SK-N-SH (cell line): ENCODE measurements at regions not wholly inside any gene's neighbourhood (a gene's known extent, or its start where the extent isn't known, plus 50 kb on each side); places are given as distances from the start of the nearest gene placed in this dataset.

Experiments
- CTCF ChIA-PET: fragments of 300-600, 350-600 bp; formaldehyde crosslinking; extraction: SDS; loops from one replicate; lab custom pipeline; 2021; lab: Yijun Ruan, JAX
- POLR2A ChIA-PET: fragments of 350-600 bp; sonication (Branson Sonifier 250); formaldehyde crosslinking; extraction: SDS; loops from one replicate; lab custom pipeline; 2020; ENCODE audit warnings: antibody characterized with exemption, inconsistent platforms; lab: Yijun Ruan, JAX
- DNase-seq: peaks from one replicate; pipeline ENCODE4 v3.0.0; 2012
- H2AFZ ChIP-seq: fragments of 200-600 bp; sonication (generic); 2 replicates; pipeline ENCODE4 v1.8.1; 2016; ENCODE audit warnings: antibody characterized with exemption, mild to moderate bottlenecking, low read depth
- H3F3A ChIP-seq: fragments of 200-600 bp; sonication (generic); replicated peaks from 2 replicates; pipeline ENCODE3; 2016; ENCODE audit warnings: antibody characterized with exemption, mild to moderate bottlenecking; ENCODE audit not compliant: insufficient read depth
- H3K27ac ChIP-seq, 2 experiments: fragments of 200-500 bp in 1 of 2; fragments of 200-600 bp in 1 of 2; sonication (Bioruptor generic) in 1 of 2; sonication (generic), shearing (Covaris generic) in 1 of 2; 2 replicates each; pipeline versions ENCODE4 v1.5.1 to v1.6.1; 2014 to 2016; ENCODE audit warnings: low read depth in 2 of 2, inconsistent platforms in 1 of 2, low read length in 1 of 2, mild to moderate bottlenecking in 1 of 2, mixed read lengths in 1 of 2
- H3K27me3 ChIP-seq: fragments of 200-600 bp; sonication (generic), shearing (Covaris generic); 2 replicates; pipeline ENCODE4 v1.6.1; 2016; ENCODE audit warnings: mixed run types; ENCODE audit not compliant: insufficient read depth
- H3K36me3 ChIP-seq, 2 experiments: fragments of 200-500 bp in 1 of 2; fragments of 200-600 bp in 1 of 2; sonication (Bioruptor generic) in 1 of 2; sonication (generic) in 1 of 2; replicated peaks in 1 of 2; 2 replicates each; pipeline versions ENCODE3 to v1.5.1; 2014 to 2016; ENCODE audit warnings: low read length in 1 of 2, mild to moderate bottlenecking in 1 of 2; ENCODE audit not compliant: insufficient read depth in 2 of 2, control insufficient read depth in 1 of 2
- H3K4me1 ChIP-seq, 2 experiments: fragments of 200-500 bp in 1 of 2; fragments of 200-600 bp in 1 of 2; sonication (Bioruptor generic) in 1 of 2; sonication (generic), shearing (Covaris generic) in 1 of 2; 2 replicates each; pipeline versions ENCODE4 v1.5.1 to v1.6.1; 2014 to 2016; ENCODE audit warnings: low read depth in 1 of 2, low read length in 1 of 2, mixed run types in 1 of 2; ENCODE audit not compliant: insufficient read depth in 2 of 2, control insufficient read depth in 1 of 2
- H3K4me2 ChIP-seq: fragments of 200-600 bp; sonication (generic), shearing (Covaris generic); 2 replicates; pipeline ENCODE4 v1.6.1; 2017; ENCODE audit warnings: mixed run types
- H3K4me3 ChIP-seq, 2 experiments: fragments of 200-500 bp in 1 of 2; fragments of 200-600 bp in 1 of 2; sonication (Bioruptor generic) in 1 of 2; sonication (generic), shearing (Covaris generic) in 1 of 2; 2 replicates each; pipeline versions ENCODE4 v1.5.1 to v1.8.1; 2014 to 2016; ENCODE audit warnings: low read depth in 2 of 2, inconsistent platforms in 1 of 2, low read length in 1 of 2, mild to moderate bottlenecking in 1 of 2, mixed read lengths in 1 of 2, moderate library complexity in 1 of 2
- H3K79me2 ChIP-seq: fragments of 200-600 bp; sonication (generic); 2 replicates; pipeline ENCODE4 v1.8.1; 2017; ENCODE audit warnings: mild to moderate bottlenecking; ENCODE audit not compliant: insufficient read depth
- H3K9ac ChIP-seq: fragments of 200-600 bp; sonication (generic); 2 replicates; pipeline ENCODE4 v1.6.1; 2017; ENCODE audit warnings: mixed run types
- H3K9me2 ChIP-seq: fragments of 200-600 bp; sonication (generic); 2 replicates; pipeline ENCODE4 v1.6.1; 2017; ENCODE audit warnings: mixed run types
- H3K9me3 ChIP-seq: fragments of 200-600 bp; sonication (generic); 2 replicates; pipeline ENCODE4 v1.6.1; 2017; ENCODE audit warnings: mixed run types, mild to moderate bottlenecking, moderate library complexity
- H4K20me1 ChIP-seq: fragments of 200-600 bp; sonication (generic); 2 replicates; pipeline ENCODE4 v1.6.1; 2017; ENCODE audit warnings: mild to moderate bottlenecking, mixed run types; ENCODE audit not compliant: insufficient read depth
- CHD2 ChIP-seq: fragments of 150-350 bp; IDR thresholded peaks from 2 replicates; pipeline ENCODE4 v1.6.1; 2018; ENCODE audit warnings: low read length; ENCODE audit not compliant: partially characterized antibody
- EP300 ChIP-seq, 2 experiments: IDR thresholded peaks; 2 replicates each; pipeline versions ENCODE4 v1.4.0 to v1.6.1; 2012; ENCODE audit warnings: borderline replicate concordance in 1 of 2, low read depth in 1 of 2, low read length in 1 of 2
- FOSL2 ChIP-seq: IDR thresholded peaks from 2 replicates; pipeline ENCODE4 v1.4.0; 2012; ENCODE audit warnings: low read depth, mild to moderate bottlenecking, moderate library complexity, borderline replicate concordance
- GATA2 ChIP-seq: sonication (generic); formaldehyde crosslinking; IDR thresholded peaks from 2 replicates; pipeline ENCODE4 v1.5.0; 2020; ENCODE audit warnings: mild to moderate bottlenecking, missing genetic modification reagents
- NFIC ChIP-seq: IDR thresholded peaks from 2 replicates; pipeline ENCODE4 v1.4.0; 2012; ENCODE audit warnings: borderline replicate concordance
- POLR2AphosphoS5 ChIP-seq: IDR thresholded peaks from 2 replicates; pipeline ENCODE4 v1.6.1; 2012; ENCODE audit warnings: low read depth, low read length
- RCOR1 ChIP-seq: fragments of 150-350 bp; IDR thresholded peaks from 2 replicates; pipeline ENCODE4 v1.6.1; 2017; ENCODE audit warnings: antibody characterized with exemption, low read length
- SMC3 ChIP-seq: IDR thresholded peaks from 2 replicates; pipeline ENCODE4 v1.6.1; 2012; ENCODE audit warnings: low read depth, low read length, improper control_type of control experiment
- TAF1 ChIP-seq: IDR thresholded peaks from 2 replicates; pipeline ENCODE4 v1.6.1; 2012; ENCODE audit warnings: low read depth, mild to moderate bottlenecking, low read length, moderate library complexity, borderline replicate concordance
- TEAD4 ChIP-seq: IDR thresholded peaks from 2 replicates; pipeline ENCODE4 v1.4.0; 2012; ENCODE audit warnings: mild to moderate bottlenecking, borderline replicate concordance; ENCODE audit not compliant: insufficient read depth
- YY1 ChIP-seq: IDR thresholded peaks from 2 replicates; pipeline ENCODE4 v1.4.0; 2012; ENCODE audit warnings: low read depth, mild to moderate bottlenecking
- WGBS: methylation state at CpG from one replicate; pipeline ENCODE4 v1.1.6; 2017; ENCODE audit warnings: low lambda C conversion rate; 5-methylcytosine and 5-hydroxymethylcytosine counted together
- TF ChIP-seq, protein P1 (sequence below): IDR thresholded peaks from 2 replicates; pipeline ENCODE4 v1.4.0; 2012; ENCODE audit warnings: low read depth, borderline replicate concordance
- TF ChIP-seq, protein P2 (sequence below): IDR thresholded peaks from 2 replicates; pipeline ENCODE4; 2012
- TF ChIP-seq, protein P3 (sequence below): IDR thresholded peaks from 2 replicates; pipeline ENCODE4 v1.6.1; 2012; ENCODE audit warnings: mild to moderate bottlenecking, low read depth, low read length, moderate library complexity
- TF ChIP-seq, protein P4 (sequence below): IDR thresholded peaks from 2 replicates; pipeline ENCODE4 v1.4.0; 2012; ENCODE audit warnings: low read depth, borderline replicate concordance
- TF ChIP-seq, protein P5 (sequence below): IDR thresholded peaks from 2 replicates; pipeline ENCODE4 v1.4.0; 2012; ENCODE audit warnings: low read depth

DNA sequence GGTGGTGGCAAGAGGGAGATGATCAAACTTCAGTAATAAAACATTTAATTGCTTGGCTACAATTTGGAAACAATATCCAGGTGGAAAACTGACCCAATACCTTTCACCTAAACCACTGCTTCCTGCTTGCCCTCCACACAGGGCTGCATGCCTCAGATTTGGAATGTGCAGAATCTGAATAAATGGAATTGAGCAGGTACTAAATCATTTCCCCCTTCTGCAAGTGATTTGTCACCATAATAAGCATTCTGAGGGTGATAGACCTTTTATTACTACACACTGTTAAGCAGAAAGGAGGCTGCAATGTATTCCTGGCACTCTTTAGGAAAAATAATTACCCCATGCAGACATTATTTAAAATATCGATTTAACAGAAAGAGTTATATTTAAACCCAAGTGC is 291.8 kb downstream of the IDS start:
- H3K9me3 ChIP-seq: no peaks in the 10 kb centered on the region
- H4K20me1 ChIP-seq: no peaks in the 10 kb centered on the region
- no peak overlapping the region for H3K27ac ChIP-seq
- H3K9ac ChIP-seq: no peak overlapping the region
- TF ChIP-seq, protein P1, sequence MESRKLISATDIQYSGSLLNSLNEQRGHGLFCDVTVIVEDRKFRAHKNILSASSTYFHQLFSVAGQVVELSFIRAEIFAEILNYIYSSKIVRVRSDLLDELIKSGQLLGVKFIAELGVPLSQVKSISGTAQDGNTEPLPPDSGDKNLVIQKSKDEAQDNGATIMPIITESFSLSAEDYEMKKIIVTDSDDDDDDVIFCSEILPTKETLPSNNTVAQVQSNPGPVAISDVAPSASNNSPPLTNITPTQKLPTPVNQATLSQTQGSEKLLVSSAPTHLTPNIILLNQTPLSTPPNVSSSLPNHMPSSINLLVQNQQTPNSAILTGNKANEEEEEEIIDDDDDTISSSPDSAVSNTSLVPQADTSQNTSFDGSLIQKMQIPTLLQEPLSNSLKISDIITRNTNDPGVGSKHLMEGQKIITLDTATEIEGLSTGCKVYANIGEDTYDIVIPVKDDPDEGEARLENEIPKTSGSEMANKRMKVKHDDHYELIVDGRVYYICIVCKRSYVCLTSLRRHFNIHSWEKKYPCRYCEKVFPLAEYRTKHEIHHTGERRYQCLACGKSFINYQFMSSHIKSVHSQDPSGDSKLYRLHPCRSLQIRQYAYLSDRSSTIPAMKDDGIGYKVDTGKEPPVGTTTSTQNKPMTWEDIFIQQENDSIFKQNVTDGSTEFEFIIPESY: no peak
- TF ChIP-seq FOSL2: no peak
- TF ChIP-seq YY1: no peak
- TF ChIP-seq, protein P2, sequence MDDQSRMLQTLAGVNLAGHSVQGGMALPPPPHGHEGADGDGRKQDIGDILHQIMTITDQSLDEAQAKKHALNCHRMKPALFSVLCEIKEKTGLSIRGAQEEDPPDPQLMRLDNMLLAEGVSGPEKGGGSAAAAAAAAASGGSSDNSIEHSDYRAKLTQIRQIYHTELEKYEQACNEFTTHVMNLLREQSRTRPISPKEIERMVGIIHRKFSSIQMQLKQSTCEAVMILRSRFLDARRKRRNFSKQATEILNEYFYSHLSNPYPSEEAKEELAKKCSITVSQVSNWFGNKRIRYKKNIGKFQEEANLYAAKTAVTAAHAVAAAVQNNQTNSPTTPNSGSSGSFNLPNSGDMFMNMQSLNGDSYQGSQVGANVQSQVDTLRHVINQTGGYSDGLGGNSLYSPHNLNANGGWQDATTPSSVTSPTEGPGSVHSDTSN: no peak
- no peak for TF ChIP-seq TAF1
- TF ChIP-seq TEAD4: no peak
- TF ChIP-seq, protein P3, sequence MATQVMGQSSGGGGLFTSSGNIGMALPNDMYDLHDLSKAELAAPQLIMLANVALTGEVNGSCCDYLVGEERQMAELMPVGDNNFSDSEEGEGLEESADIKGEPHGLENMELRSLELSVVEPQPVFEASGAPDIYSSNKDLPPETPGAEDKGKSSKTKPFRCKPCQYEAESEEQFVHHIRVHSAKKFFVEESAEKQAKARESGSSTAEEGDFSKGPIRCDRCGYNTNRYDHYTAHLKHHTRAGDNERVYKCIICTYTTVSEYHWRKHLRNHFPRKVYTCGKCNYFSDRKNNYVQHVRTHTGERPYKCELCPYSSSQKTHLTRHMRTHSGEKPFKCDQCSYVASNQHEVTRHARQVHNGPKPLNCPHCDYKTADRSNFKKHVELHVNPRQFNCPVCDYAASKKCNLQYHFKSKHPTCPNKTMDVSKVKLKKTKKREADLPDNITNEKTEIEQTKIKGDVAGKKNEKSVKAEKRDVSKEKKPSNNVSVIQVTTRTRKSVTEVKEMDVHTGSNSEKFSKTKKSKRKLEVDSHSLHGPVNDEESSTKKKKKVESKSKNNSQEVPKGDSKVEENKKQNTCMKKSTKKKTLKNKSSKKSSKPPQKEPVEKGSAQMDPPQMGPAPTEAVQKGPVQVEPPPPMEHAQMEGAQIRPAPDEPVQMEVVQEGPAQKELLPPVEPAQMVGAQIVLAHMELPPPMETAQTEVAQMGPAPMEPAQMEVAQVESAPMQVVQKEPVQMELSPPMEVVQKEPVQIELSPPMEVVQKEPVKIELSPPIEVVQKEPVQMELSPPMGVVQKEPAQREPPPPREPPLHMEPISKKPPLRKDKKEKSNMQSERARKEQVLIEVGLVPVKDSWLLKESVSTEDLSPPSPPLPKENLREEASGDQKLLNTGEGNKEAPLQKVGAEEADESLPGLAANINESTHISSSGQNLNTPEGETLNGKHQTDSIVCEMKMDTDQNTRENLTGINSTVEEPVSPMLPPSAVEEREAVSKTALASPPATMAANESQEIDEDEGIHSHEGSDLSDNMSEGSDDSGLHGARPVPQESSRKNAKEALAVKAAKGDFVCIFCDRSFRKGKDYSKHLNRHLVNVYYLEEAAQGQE: no peak
- no peaks in the 10 kb centered on the region for H3K9me2 ChIP-seq
- no peaks in the 10 kb centered on the region for H3F3A ChIP-seq
- no peaks in the 10 kb centered on the region for H3K79me2 ChIP-seq
- DNase-seq: no peak
- no peak overlapping the region for H2AFZ ChIP-seq
- no peaks in the 10 kb centered on the region for H3K27me3 ChIP-seq
- no peak overlapping the region for H3K4me3 ChIP-seq
- POLR2A ChIA-PET: no interaction called here
- 0% methylated on average over 1 of the region's 1 CpG for WGBS
- CTCF ChIA-PET: no interaction called here
- no peak overlapping the region for H3K4me2 ChIP-seq
- H3K4me1 ChIP-seq: no peaks in the 10 kb centered on the region
- no peaks in the 10 kb centered on the region for H3K36me3 ChIP-seq

DNA sequence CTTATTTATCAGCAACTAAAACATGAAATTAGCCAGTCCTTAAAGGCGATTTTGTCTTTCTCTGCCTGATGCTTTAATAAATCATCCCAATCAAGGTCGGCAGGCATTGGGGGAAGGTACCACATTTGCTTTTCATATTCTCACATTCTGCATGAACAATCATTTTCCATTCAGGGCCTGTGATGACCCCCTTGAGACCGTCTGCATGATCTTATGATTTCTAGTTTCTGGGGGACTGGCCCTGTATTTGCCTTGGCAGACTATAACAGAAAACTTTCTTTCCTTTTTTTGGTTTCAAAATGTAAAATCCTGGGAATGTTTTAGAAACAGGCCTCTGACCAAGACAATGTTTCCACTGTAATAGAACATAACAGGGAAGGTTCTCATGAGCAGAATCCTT is 296.8 kb downstream of the IDS start:
- Histone ChIP-seq H3K79me2 (no peaks in the 10 kb centered on the region), H3F3A (no peaks in the 10 kb centered on the region), H3K36me3 (no peaks in the 10 kb centered on the region), H2AFZ (no peak overlapping the region), H3K27me3 (no peaks in the 10 kb centered on the region), H3K9me3 (no peaks in the 10 kb centered on the region), H4K20me1 (no peaks in the 10 kb centered on the region), H3K4me2 (no peak overlapping the region), H3K9ac (no peak overlapping the region), H3K27ac (no peak overlapping the region), H3K4me1 (no peaks in the 10 kb centered on the region), H3K9me2 (no peaks in the 10 kb centered on the region), H3K4me3 (no peak overlapping the region)
- ChIA-PET CTCF (no interaction called here), POLR2A (no interaction called here)
- WGBS: 0% methylated on average over 3 of the region's 3 CpGs
- no peak for DNase-seq
- TF ChIP-seq, protein P4, sequence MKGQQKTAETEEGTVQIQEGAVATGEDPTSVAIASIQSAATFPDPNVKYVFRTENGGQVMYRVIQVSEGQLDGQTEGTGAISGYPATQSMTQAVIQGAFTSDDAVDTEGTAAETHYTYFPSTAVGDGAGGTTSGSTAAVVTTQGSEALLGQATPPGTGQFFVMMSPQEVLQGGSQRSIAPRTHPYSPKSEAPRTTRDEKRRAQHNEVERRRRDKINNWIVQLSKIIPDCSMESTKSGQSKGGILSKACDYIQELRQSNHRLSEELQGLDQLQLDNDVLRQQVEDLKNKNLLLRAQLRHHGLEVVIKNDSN: no peak
- TF ChIP-seq RCOR1 (no peak), NFIC (no peak), GATA2 (CRISPR knock-in tag) (no peak), SMC3 (no peak), POLR2AphosphoS5 (no peak), FOSL2 (no peak), CHD2 (no peak), YY1 (no peak), EP300 (IDR thresholded peaks at IDR 0.05; ENCODE audit: borderline replicate concordance in 1 of 2, low read depth in 1 of 2, low read length in 1 of 2) (no peak)
- TF ChIP-seq, protein P2: no peak
- TF ChIP-seq, protein P5, sequence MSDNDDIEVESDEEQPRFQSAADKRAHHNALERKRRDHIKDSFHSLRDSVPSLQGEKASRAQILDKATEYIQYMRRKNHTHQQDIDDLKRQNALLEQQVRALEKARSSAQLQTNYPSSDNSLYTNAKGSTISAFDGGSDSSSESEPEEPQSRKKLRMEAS: no peak
- TF ChIP-seq, protein P1: no peak
